Upper lobe of left lung (tissue), 6 donors: ENCODE measurements at regions not wholly inside any gene's neighbourhood (a gene's known extent, or its start where the extent isn't known, plus 50 kb on each side); places are given as distances from the start of the nearest gene placed in this dataset.

Experiments used
- ATAC-seq, 2 donors: fragments of 200-7000 bp; cut with Tn5 transposase; one replicate each; pipeline ENCODE4 v1.9.1; 2022; ENCODE audit warnings: mild to moderate bottlenecking in 2 of 2, moderate library complexity in 2 of 2; ENCODE audit not compliant: low FRiP score in 2 of 2
- DNase-seq, 2 donors: peaks; one replicate each; pipeline ENCODE4 v3.0.0-alpha.2; 2019 to 2020
- H3K27ac ChIP-seq, 4 donors: fragments of 200-600 bp; sonication (generic); one replicate each; pipeline ENCODE4 v1.5.1; 2016 to 2019
- H3K27me3 ChIP-seq, 4 donors: fragments of 200-600 bp; sonication (generic); one replicate each; pipeline ENCODE4 v1.5.1; 2017 to 2019
- H3K36me3 ChIP-seq, 4 donors: fragments of 200-600 bp; sonication (generic); one replicate each; pipeline ENCODE4 v1.5.1; 2016 to 2019
- H3K4me1 ChIP-seq, 4 donors: fragments of 200-600 bp; sonication (generic); one replicate each; pipeline ENCODE4 v1.5.1; 2018 to 2019
- H3K4me3 ChIP-seq, 4 donors: fragments of 200-600 bp; sonication (generic); one replicate each; pipeline ENCODE4 v1.5.1; 2017 to 2019; ENCODE audit warnings: mild to moderate bottlenecking in 2 of 4, moderate library complexity in 1 of 4
- H3K9me3 ChIP-seq, 4 donors: fragments of 200-600 bp; sonication (generic); one replicate each; pipeline ENCODE4 v1.5.1; 2018 to 2019
- CTCF ChIP-seq, 6 experiments: fragments of 450-650 bp in 4 of 6; fragments of 200-600 bp in 2 of 6; sonication (generic) in 2 of 6; IDR thresholded peaks; one replicate each; pipeline ENCODE4 v1.5.1; 2016 to 2019; ENCODE audit warnings: antibody characterized with exemption in 6 of 6
- EP300 ChIP-seq, 4 donors: sonication (generic); formaldehyde crosslinking; IDR thresholded peaks; one replicate each; pipeline ENCODE4 v1.5.1; 2017; ENCODE audit warnings: antibody characterized with exemption in 4 of 4, control low read depth in 2 of 4
- POLR2A ChIP-seq, 4 donors: fragments of 450-650 bp; IDR thresholded peaks; one replicate each; pipeline ENCODE4 v1.5.1; 2016 to 2017; ENCODE audit warnings: antibody characterized with exemption in 4 of 4, mild to moderate bottlenecking in 2 of 4
- POLR2AphosphoS5 ChIP-seq, 2 donors: sonication (generic); formaldehyde crosslinking; IDR thresholded peaks; one replicate each; pipeline ENCODE4 v1.5.1; 2017; ENCODE audit warnings: antibody characterized with exemption in 2 of 2
- WGBS, 2 donors: methylation state at CpG; one replicate each; pipeline ENCODE4 v1.1.5; 2017 to 2018; 5-methylcytosine and 5-hydroxymethylcytosine counted together
- donor health status: DM: no; HTN: no; CAD: no; lungs with moderate emphysema.
- donor health status: DM: no; HTN: yes; CAD: no; lungs with severe emphysema.

GRCh38 chr2:128436479-128437203, 118.0 kb upstream of the HS6ST1 start:
- ATAC-seq = no peak
- no peak for DNase-seq

GRCh38 chr2:128437204-128437565, 118.5 kb upstream of the HS6ST1 start:
- TF ChIP-seq EP300 (IDR thresholded peaks at IDR 0.05) (no peak), POLR2A (IDR thresholded peaks at IDR 0.05) (no peak), POLR2AphosphoS5 (IDR thresholded peaks at IDR 0.05) (no peak), CTCF (IDR thresholded peaks at IDR 0.05) (no peak)
- no peak overlapping the region for H3K4me3 ChIP-seq
- ATAC-seq (no peak), DNase-seq (peak; percentile 18 to 62)
- H3K27me3 ChIP-seq = no peaks in the 10 kb centered on the region
- WGBS, 2 donors = 56 to 84% methylated on average over 2 to 9 of the region's 9 CpGs
- H3K36me3 ChIP-seq = no peaks in the 10 kb centered on the region
- no peak overlapping the region for H3K27ac ChIP-seq
- peaks cover 5 to 13% (median 7%) of the 10 kb centered on the region in 4 donors for H3K4me1 ChIP-seq
- no peaks in the 10 kb centered on the region for H3K9me3 ChIP-seq

More at GRCh38 chr2:128436479-128437203, 118.0 kb upstream of the HS6ST1 start:
- no peaks in the 10 kb centered on the region for H3K27me3 ChIP-seq
- WGBS, 2 donors = 87 to 93% methylated on average over 12 of the region's 12 CpGs
- H3K9me3 ChIP-seq = no peaks in the 10 kb centered on the region
- no peak overlapping the region for H3K4me3 ChIP-seq
- TF ChIP-seq EP300 (IDR thresholded peaks at IDR 0.05) (no peak), CTCF (IDR thresholded peaks at IDR 0.05) (no peak)
- H3K36me3 ChIP-seq = no peaks in the 10 kb centered on the region
- peaks cover 0 to 8% (median 1%) of the 10 kb centered on the region in 4 donors for H3K4me1 ChIP-seq
- H3K27ac ChIP-seq = no peak overlapping the region

GRCh38 chr2:128438091-128438490, 119.4 kb upstream of the HS6ST1 start:
- no peak for TF ChIP-seq EP300 (IDR thresholded peaks at IDR 0.05)
- no peak for TF ChIP-seq CTCF (IDR thresholded peaks at IDR 0.05)
- TF ChIP-seq POLR2A (IDR thresholded peaks at IDR 0.05) = no peak
- no peak for TF ChIP-seq POLR2AphosphoS5 (IDR thresholded peaks at IDR 0.05)
- Histone ChIP-seq H3K4me3 (no peak overlapping the region), H3K36me3 (no peaks in the 10 kb centered on the region), H3K4me1 (peaks cover 14 to 22% (median 16%) of the 10 kb centered on the region in 4 donors), H3K27me3 (no peaks in the 10 kb centered on the region), H3K9me3 (no peaks in the 10 kb centered on the region), H3K27ac (no peak overlapping the region)
- ATAC-seq (no peak), DNase-seq (peak in 1 of 2 donors; percentile 18)
- WGBS, 2 donors = 92 to 93% methylated on average over 9 to 16 of the region's 16 CpGs

GRCh38 chr2:128438586-128438985, 119.9 kb upstream of the HS6ST1 start:
- no peaks in the 10 kb centered on the region for H3K27me3 ChIP-seq
- DNase-seq (no peak), ATAC-seq (no peak)
- peaks cover 17 to 25% (median 20%) of the 10 kb centered on the region in 4 donors for H3K4me1 ChIP-seq
- H3K36me3 ChIP-seq = no peaks in the 10 kb centered on the region
- no peaks in the 10 kb centered on the region for H3K9me3 ChIP-seq
- no peak for TF ChIP-seq EP300 (IDR thresholded peaks at IDR 0.05)
- no peak for TF ChIP-seq POLR2A (IDR thresholded peaks at IDR 0.05)
- TF ChIP-seq CTCF (IDR thresholded peaks at IDR 0.05) = no peak
- TF ChIP-seq POLR2AphosphoS5 (IDR thresholded peaks at IDR 0.05) = no peak
- H3K27ac ChIP-seq = no peak overlapping the region
- no peak overlapping the region for H3K4me3 ChIP-seq
- WGBS, 2 donors = 85 to 91% methylated on average over 12 to 14 of the region's 14 CpGs
